Liver (tissue), 8 donors: ENCODE measurements at regions not wholly inside any gene's neighbourhood (a gene's known extent, or its start where the extent isn't known, plus 50 kb on each side); places are given as distances from the start of the nearest gene placed in this dataset.

Experiments
- DNase-seq: peaks from one replicate; pipeline ENCODE4 v3.0.0-alpha.2; 2017; ENCODE audit warnings: low spot score
- H3K27ac ChIP-seq, 2 donors: one replicate each; pipeline ENCODE4 v1.7.0; 2013; ENCODE audit warnings: inconsistent platforms in 2 of 2, low read length in 2 of 2, control low read depth in 1 of 2, low read depth in 1 of 2, mild to moderate bottlenecking in 1 of 2
- H3K27me3 ChIP-seq, 4 donors: one replicate each; pipeline versions ENCODE4 v1.6.1 to v1.7.0; 2013; ENCODE audit warnings: low read length in 3 of 4, inconsistent platforms in 1 of 4, mild to moderate bottlenecking in 1 of 4, moderate library complexity in 1 of 4; ENCODE audit not compliant: control insufficient read depth in 4 of 4, insufficient read depth in 4 of 4
- H3K36me3 ChIP-seq, 4 donors: one replicate each; pipeline versions ENCODE4 v1.6.1 to v1.7.0; 2013; ENCODE audit warnings: low read length in 3 of 4, mild to moderate bottlenecking in 3 of 4, low read depth in 1 of 4, moderate library complexity in 1 of 4; ENCODE audit not compliant: control insufficient read depth in 4 of 4, insufficient read depth in 3 of 4
- H3K4me1 ChIP-seq, 4 donors: one replicate each; pipeline versions ENCODE4 v1.6.1 to v1.7.0; 2013; ENCODE audit warnings: low read length in 3 of 4, mild to moderate bottlenecking in 3 of 4, moderate library complexity in 1 of 4; ENCODE audit not compliant: control insufficient read depth in 4 of 4, insufficient read depth in 4 of 4
- H3K4me3 ChIP-seq, 3 donors: one replicate each; pipeline versions ENCODE4 v1.6.1 to v1.7.0; 2013; ENCODE audit warnings: low read length in 3 of 3, control low read depth in 1 of 3, low read depth in 1 of 3, mild to moderate bottlenecking in 1 of 3
- H3K9ac ChIP-seq, 2 donors: one replicate each; pipeline ENCODE4 v1.7.0; 2013; ENCODE audit warnings: low read length in 2 of 2, mild to moderate bottlenecking in 2 of 2, moderate library complexity in 2 of 2, control low read depth in 1 of 2, low read depth in 1 of 2
- H3K9me3 ChIP-seq, 4 donors: one replicate each; pipeline versions ENCODE4 v1.6.1 to v1.7.0; 2013; ENCODE audit warnings: low read length in 3 of 4; ENCODE audit not compliant: control insufficient read depth in 4 of 4
- ATF3 ChIP-seq: IDR thresholded peaks from 2 replicates; pipeline ENCODE4 v1.6.1; 2016; ENCODE audit warnings: antibody characterized with exemption
- CTCF ChIP-seq: fragments of 150-350 bp; IDR thresholded peaks from 2 replicates; pipeline ENCODE4 v1.5.1; 2017; ENCODE audit warnings: improper control_type of control experiment, low read depth, low read length; ENCODE audit not compliant: missing input control
- EGR1 ChIP-seq, 2 donors: IDR thresholded peaks; 2 replicates each; pipeline ENCODE4 v1.6.1; 2016 to 2018; ENCODE audit warnings: antibody characterized with exemption in 2 of 2, low read depth in 2 of 2
- FOXA1 ChIP-seq: IDR thresholded peaks from 2 replicates; pipeline ENCODE4 v1.6.1; 2016; ENCODE audit warnings: antibody characterized with exemption
- FOXA2 ChIP-seq: IDR thresholded peaks from 2 replicates; pipeline ENCODE4 v1.6.1; 2016; ENCODE audit warnings: antibody characterized with exemption
- GABPA ChIP-seq, 2 donors: IDR thresholded peaks in 1 of 2; conservative IDR thresholded peaks in 1 of 2; 2 replicates each; pipeline ENCODE4 v1.6.1; 2016; ENCODE audit warnings: antibody characterized with exemption in 2 of 2, mild to moderate bottlenecking in 1 of 2, moderate library complexity in 1 of 2
- HNF4A ChIP-seq, 2 donors: conservative IDR thresholded peaks; 2 replicates each; pipeline ENCODE4 v1.6.1; 2016; ENCODE audit warnings: antibody characterized with exemption in 2 of 2, mild to moderate bottlenecking in 2 of 2
- HNF4G ChIP-seq: IDR thresholded peaks from 2 replicates; pipeline ENCODE4 v1.6.1; 2016; ENCODE audit warnings: antibody characterized with exemption
- MAX ChIP-seq: IDR thresholded peaks from 2 replicates; pipeline ENCODE4 v1.6.1; 2016; ENCODE audit warnings: antibody characterized with exemption
- NR2F2 ChIP-seq: IDR thresholded peaks from 2 replicates; pipeline ENCODE4 v1.6.1; 2016; ENCODE audit warnings: antibody characterized with exemption
- RAD21 ChIP-seq, 2 donors: IDR thresholded peaks; 2 replicates each; pipeline ENCODE4 v1.6.1; 2016; ENCODE audit warnings: antibody characterized with exemption in 2 of 2, mild to moderate bottlenecking in 2 of 2
- REST ChIP-seq: IDR thresholded peaks from 2 replicates; pipeline ENCODE4 v1.6.1; 2016; ENCODE audit warnings: antibody characterized with exemption, mild to moderate bottlenecking
- RXRA ChIP-seq, 2 donors: IDR thresholded peaks; 2 replicates each; pipeline ENCODE4 v1.6.1; 2017 to 2018; ENCODE audit warnings: antibody characterized with exemption in 2 of 2, mild to moderate bottlenecking in 1 of 2
- SP1 ChIP-seq: IDR thresholded peaks from 2 replicates; pipeline ENCODE4 v1.6.1; 2018; ENCODE audit warnings: antibody characterized with exemption, mild to moderate bottlenecking
- TAF1 ChIP-seq: conservative IDR thresholded peaks from 2 replicates; pipeline ENCODE4 v1.6.1; 2016; ENCODE audit warnings: antibody characterized with exemption, mild to moderate bottlenecking
- YY1 ChIP-seq: IDR thresholded peaks from 2 replicates; pipeline ENCODE4 v1.6.1; 2016; ENCODE audit warnings: antibody characterized with exemption, mild to moderate bottlenecking
- ZBTB33 ChIP-seq: IDR thresholded peaks from 2 replicates; pipeline ENCODE4 v1.6.1; 2016; ENCODE audit warnings: antibody characterized with exemption
- WGBS: extraction: QIAGEN DNeasy Blood & Tissue Kit; methylation state at CpG from one replicate; pipeline ENCODE4 v1.1.7; 2013; 5-methylcytosine and 5-hydroxymethylcytosine counted together
- donor health status: healthy.
- donor health status: healthy.
- donor health status: healthy.
- donor health status: healthy.
- donor health status: healthy.

GRCh38 chr10:15990535-15991129 is 130.3 kb upstream of the MINDY3 start (continued):
- TF ChIP-seq REST, result no peak
- no peak for TF ChIP-seq FOXA2
- TF ChIP-seq ZBTB33, result no peak

- Histone ChIP-seq H3K9me3 (peaks cover 0 to 3% (median 0%) of the 10 kb centered on the region in 4 donors), H3K36me3 (no peaks in the 10 kb centered on the region), H3K27me3 (no peaks in the 10 kb centered on the region), H3K4me3 (no peak overlapping the region), H3K27ac (no peak overlapping the region), H3K4me1 (no peaks in the 10 kb centered on the region), H3K9ac (no peak overlapping the region)
- 65% methylated on average over 4 of the region's 4 CpGs for WGBS
- DNase-seq, result no peak
- TF ChIP-seq RAD21 (IDR thresholded peaks at IDR 0.05), result no peak
- TF ChIP-seq SP1, result no peak
- no peak for TF ChIP-seq REST
- no peak for TF ChIP-seq YY1
- TF ChIP-seq ATF3, result no peak
- no peak for TF ChIP-seq RXRA (IDR thresholded peaks at IDR 0.05)
- no peak for TF ChIP-seq EGR1 (IDR thresholded peaks at IDR 0.05; ENCODE audit: low read depth in 2 of 2)
- TF ChIP-seq HNF4A (conservative IDR thresholded peaks at IDR 0.05), result no peak
- no peak for TF ChIP-seq NR2F2
- no peak for TF ChIP-seq CTCF
- no peak for TF ChIP-seq FOXA1
- TF ChIP-seq MAX, result no peak
- TF ChIP-seq HNF4G, result no peak
- no peak for TF ChIP-seq GABPA (IDR thresholded peaks at IDR 0.05 in 1 of 2, conservative IDR thresholded peaks at IDR 0.05 in 1 of 2)
- no peak for TF ChIP-seq FOXA2
- TF ChIP-seq TAF1, result no peak
Measured at GRCh38 chr10:15997313-15997712, 137.0 kb upstream of the MINDY3 start.
